Activated effector memory CD4-positive, alpha-beta T cell treated with anti-CD3 and anti-CD28 coated beads, Interleukin-2, amount 50 U/mL, for 16 hours (primary cell): ENCODE measurements at regions not wholly inside any gene's neighbourhood (a gene's known extent, or its start where the extent isn't known, plus 50 kb on each side); places are given as distances from the start of the nearest gene placed in this dataset.
A peak's percentile ranks its signal among the peaks of the same experiment; 100 is the strongest.
"Not testable (repeated sequence)": the region's sequence is repeated elsewhere in the genome, so short reads cannot be mapped to it uniquely, and the experiment has no call there.

Experiments
- DNase-seq: peaks from one replicate; pipeline ENCODE4 v3.0.0-alpha.2; 2020

DNA sequence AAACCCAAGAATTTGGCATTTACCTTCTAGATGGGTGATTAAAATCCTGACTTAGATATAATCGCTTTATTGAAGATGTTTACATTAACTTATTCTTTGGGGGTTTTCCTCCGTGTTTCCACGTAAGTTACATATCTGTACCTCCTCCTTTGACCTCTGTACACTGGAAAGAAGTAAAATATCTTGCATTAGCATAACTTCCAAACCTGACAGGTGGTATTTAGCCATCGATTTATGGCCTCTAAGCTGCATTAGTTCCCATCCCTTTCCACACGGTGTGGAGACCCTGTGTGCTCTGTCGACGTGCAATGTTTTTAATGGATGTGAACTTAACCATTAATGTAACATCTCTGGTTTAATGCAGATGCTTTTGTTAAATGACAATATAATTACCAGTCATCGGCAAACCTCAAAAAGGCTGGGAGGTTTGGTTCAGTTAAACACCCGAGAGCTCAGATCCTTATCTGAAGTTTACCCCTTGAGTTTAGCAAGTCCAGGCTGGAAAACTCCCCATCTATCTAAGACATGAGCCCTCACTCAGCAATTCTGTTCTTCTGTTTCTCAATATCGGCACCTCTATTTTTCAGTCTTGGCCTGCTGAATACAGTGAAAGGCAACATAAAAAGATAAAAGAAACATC is 295.2 kb downstream of the GATA3 start:
- DNase-seq, result no peak

DNA sequence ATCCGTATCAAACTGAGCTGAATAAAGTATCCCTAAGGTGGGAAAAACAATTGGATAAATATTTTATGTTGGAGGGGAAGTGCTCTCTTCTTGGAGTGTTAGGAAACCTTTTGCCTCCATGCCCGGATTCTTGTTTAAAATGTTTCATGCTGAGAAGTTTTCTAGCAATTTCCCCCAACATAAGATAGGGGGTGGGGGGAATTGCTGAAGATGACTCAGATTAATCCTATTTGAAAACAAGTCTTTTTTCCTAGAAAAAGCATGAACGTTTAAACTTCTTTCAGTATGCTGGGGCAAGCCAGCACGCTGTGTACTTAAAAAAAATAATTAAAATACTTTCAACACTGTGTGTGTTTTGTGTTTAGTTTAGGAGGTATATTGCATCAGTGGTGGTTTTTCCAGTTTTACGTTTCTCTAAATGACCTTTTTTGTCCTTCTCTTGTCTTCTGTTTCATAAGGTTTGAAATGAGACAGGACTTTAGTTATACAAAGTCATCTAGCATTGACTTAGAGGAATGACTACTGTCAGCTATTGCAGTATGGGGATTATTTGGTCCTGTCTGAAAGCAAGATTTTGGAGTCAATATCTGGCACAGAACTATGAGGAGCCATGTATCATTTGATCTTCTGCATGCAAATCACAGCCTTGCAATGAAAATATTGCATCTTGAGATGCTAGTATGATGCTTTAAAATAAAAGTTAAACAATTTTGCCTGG is 295.9 kb downstream of the GATA3 start:
- no peak for DNase-seq

DNA sequence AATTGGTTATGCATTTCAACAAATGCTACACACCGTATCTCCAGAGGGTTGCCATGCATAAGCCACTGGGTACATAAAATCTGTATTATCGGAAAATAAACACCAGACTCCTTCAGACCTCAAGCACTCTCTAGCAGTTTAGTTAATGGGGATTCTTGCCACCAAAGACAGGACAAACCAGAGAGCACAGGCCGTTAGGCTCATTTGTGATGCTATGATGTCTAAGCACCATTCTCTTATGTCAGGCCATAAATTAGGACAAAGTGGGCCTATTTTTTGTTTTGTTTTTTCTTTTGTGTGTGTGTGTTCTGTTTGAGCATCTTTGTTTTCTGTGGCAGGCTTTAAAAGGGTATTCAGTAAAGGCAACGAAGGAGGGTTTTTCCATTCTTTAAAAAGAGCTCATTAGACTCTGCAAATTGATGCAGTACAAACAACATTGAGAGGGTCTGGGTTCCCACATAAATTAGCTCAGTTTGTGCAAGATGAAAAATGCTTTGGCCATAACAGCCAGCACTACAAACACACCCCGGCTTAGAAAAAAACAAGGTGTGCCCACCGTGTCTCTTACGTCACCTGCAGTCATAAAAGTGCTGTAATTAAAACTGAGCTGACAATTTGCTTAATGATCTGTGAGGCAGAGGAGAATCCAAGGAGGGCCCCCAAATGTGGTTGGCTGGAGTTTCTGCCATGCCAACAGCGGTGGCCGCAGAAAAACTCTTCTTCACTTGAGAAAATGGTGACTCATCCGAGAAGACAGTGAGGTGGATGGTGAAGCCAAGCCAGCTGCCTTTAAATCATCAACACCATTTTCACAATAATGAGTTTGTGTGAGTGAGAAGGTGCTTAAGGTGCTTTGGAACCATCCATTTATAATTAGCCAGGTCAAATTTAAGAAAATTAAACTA is 297.9 kb downstream of the GATA3 start:
- DNase-seq, result no peak

DNA sequence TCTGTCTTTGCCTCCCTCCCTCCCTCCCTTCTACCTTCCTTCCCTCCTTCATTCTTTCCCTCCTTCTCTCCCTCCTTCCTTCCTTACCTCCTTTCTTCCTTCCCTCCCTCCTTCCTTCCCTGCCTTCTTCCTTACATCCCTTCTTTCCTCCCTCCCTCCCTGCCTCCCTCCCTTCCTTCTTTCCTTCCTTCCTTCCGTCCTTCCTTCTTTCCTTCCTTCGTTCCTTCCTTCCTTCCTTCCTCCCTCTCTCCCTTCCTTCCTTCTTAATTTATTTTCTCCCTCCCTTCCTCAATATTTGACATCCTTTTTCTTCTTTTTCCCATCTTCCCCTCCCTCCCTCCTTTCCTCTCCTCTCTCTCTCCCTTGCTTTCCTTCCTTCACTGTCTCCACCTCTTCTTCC is 301.8 kb downstream of the GATA3 start:
- DNase-seq, result no peak

GRCh38 chr10:8359467-8359866 is 305.0 kb downstream of the GATA3 start:
- DNase-seq, result no peak

GRCh38 chr10:8360365-8360764 is 305.9 kb downstream of the GATA3 start:
- no peak for DNase-seq

DNA sequence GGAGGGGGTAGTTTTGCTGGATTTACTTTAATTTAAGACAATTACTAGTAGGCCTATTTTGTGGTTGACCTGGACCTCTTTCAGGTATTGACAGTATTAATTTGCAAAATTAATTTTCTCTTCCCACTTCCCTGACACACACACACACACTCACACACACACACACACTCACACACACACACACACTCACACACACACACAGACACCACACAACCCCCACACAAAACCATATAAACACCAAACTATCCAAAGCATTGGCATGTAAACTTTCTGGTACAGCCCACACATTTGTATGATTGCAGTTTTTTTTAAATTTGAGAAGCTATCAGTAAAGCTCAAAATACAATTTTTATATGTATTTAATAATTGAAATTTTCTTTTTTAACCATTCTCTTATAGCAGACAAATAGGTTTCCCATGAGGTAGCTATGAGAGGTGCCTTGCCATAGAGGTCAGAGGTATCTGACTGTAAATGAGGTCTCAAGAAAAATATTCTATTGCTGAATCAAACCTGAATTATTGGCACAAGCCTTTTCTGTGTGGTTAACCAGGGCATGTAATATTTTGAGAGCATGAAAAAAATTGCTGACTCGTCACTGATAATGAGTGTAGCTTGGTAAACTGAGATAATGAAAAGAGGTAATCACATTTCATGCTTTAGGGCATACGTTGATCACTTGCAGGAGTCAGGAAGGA is 306.5 kb downstream of the GATA3 start:
- DNase-seq, result no peak

GRCh38 chr10:8361510-8361844 is 307.0 kb downstream of the GATA3 start:
- no peak for DNase-seq

GRCh38 chr10:8365935-8366911 is 311.7 kb downstream of the GATA3 start:
- peak; percentile 86 for DNase-seq

GRCh38 chr10:8367672-8368411 is 313.4 kb downstream of the GATA3 start:
- not testable (repeated sequence) for DNase-seq

DNA sequence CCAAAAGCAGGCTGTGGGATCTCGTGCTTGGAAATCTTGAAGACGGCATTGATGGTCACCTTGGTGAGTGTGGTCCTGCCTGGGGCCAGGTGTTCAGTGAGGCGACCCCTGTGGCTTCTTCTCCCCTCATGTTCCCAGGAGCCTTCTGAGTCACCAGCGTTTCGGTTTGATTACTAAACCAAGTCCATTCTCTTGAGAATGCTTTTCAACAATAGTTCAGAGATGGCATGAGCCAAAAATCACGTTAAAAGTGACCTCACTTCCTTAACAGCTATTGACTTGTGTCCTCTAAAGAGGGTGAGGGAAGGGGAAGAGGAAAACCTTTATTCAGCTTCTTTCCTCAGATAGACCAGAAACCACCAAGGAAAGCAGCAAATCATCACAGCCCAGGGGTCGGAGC is 315.2 kb downstream of the GATA3 start:
- no peak for DNase-seq

DNA sequence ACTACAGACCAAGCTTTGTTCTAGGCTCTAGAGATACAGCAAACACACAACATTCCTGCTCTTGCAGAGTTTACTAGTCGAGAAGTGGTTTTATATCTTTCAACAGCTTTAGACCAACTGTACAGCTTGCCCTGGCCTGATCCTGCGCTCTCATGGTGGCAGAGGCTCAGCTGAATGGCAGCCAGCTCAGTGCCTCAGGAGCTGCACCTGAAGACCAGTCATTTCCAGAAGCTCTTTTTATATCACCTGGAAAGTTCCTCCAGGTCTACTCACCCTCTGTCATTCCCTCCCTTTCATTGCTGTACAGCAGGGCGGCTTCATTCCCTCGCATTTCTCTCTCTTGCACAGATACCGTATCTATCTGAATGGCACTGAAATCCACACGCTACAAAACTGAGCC is 319.8 kb downstream of the GATA3 start:
- DNase-seq, result no peak

- no peak for DNase-seq
These were observed 320.6 kb downstream of the GATA3 start for GRCh38 chr10:8375137-8375536.

DNA sequence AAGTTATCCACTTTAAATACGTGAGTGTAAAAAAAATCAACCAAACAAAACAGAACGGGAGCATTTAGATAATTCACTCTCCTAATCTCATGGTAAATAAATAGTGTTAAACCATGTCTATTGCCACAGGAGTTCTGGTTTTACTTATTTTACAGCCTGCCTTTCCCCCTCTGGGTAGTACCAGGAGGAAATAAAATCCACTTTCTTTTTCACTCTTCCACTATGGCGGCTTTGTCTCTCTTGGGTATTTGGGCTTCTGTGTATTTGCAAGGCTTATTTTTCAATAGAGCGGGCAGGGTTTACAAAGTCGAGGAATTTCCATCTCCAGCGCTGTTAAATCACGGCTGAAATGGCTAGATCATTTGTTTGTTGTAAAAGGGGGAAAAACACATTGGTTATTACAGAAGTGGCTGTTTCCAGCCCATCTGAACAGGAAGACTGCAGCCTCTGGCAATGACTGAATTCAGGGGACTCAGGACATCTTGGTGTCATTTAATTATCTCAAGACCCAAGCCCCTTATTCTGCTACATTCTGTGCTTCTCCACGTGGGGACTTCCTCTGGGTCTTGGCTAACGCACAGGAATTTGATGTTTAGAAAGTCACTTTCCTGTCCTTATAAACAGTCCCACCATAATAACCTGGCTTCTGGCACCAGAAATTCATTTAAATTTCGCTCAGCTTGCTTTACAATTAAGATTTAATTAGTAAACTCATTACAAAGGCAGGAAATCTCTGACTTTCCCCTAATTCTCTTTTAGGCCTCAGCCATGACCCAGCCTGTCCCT is 323.9 kb downstream of the GATA3 start:
- no peak for DNase-seq

DNA sequence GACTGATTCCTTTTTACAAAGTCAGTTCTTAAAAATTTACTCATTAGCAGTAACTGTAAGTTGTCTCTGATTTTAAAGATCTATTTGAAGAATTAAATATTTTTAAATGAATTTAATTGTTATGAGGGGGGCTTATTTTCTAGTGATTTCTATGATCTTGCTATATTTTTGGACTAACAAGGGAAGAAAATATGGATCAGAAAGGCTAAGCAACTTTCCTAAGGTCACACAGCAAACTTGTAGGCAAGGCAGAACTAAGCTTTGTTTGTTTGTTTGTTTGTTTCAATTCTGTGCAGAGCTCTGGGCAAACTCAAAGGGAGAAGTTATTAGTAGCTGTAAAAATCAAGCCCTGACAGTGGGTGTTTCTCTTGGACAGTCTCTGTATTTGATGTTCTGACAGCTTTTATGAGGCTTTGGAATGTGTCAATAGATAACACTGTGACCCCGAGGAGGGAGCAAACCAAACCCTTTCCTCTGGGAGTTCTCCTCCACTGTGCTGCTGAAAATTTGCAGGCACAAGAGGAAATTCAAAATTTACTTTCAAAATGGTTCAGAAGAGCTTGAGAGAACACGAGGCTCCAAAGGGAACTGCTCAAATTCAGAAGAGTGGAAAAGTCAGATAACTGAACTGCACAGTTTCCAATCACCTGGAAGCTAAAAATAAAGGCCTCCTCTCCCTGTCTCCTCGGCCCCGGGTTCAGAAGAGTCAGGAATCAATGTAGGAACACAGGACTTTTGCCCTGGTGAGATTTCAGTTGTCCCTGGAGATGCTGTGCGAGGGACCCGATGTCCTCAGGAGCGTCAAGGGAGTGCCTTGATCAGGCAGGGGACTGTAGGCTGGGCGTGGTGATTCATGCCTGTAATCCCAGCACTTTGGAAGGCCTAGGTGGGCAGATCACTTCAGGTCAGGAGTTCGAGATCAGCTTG is 325.7 kb downstream of the GATA3 start:
- no peak for DNase-seq

GRCh38 chr10:8380833-8381496 is 326.5 kb downstream of the GATA3 start:
- no peak for DNase-seq

DNA sequence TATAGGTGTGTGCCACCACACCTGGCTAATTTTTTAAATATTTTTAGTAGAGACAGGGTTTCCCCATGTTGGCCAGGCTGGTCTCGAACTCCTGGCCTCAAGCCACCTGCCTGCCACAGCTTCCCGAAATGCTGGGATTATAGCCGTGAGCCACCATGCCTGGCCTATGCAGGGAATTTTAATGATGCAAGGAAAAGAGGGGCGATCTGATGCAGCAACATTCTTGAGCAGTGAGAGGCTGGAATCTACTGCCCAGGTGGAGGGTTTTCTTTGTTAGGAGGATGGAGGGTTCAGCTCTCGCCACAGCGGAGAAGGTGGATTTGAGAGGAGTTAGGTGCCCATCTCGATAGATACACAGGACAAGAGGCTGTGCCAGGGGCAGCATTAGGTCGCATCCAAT is 332.3 kb downstream of the GATA3 start:
- no peak for DNase-seq

DNA sequence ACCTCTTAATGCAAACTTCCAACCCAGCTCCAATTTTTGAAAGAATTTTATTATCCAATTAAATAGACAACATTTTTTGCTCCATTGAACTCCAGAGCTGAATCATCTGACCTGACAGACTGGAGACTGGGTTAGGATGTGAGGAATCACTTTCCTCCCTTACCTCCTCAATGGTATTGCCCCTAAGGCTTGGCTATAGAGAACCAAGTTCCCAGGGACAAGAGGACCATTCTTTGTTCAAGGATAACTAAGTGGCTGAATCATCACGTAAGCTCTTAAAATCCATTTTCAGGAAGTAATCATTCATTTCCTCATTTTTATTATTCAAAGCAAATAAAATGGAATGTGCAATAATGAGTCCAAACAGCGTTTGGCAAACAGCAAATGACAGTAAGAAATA is 335.1 kb downstream of the GATA3 start:
- no peak for DNase-seq

- no peak for DNase-seq
These were observed 337.7 kb downstream of the GATA3 start for GRCh38 chr10:8392216-8392615.
